MG63 (cell line): ENCODE measurements at regions not wholly inside any gene's neighbourhood (a gene's known extent, or its start where the extent isn't known, plus 50 kb on each side); places are given as distances from the start of the nearest gene placed in this dataset.
A peak's percentile ranks its signal among the peaks of the same experiment; 100 is the strongest.

Experiments used
- DNase-seq: peaks from one replicate; pipeline ENCODE4 v3.0.0-alpha.2; 2020
- H3K27me3 ChIP-seq: fragments of 250-450 bp; sonication (Bioruptor Pico); 2 replicates; pipeline ENCODE4 v1.5.1; 2020; ENCODE audit warnings: mild to moderate bottlenecking, moderate library complexity
- H3K36me3 ChIP-seq: fragments of 250-450 bp; sonication (Bioruptor Pico); 2 replicates; pipeline ENCODE4 v1.5.1; 2020; ENCODE audit warnings: mild to moderate bottlenecking, moderate library complexity
- H3K4me3 ChIP-seq: fragments of 250-450 bp; sonication (Bioruptor Pico); 2 replicates; pipeline ENCODE4 v1.5.1; 2020; ENCODE audit warnings: mild to moderate bottlenecking, moderate library complexity
- H3K9me3 ChIP-seq: fragments of 250-450 bp; sonication (Bioruptor Pico); 2 replicates; pipeline ENCODE4 v1.5.1; 2020; ENCODE audit warnings: mild to moderate bottlenecking, moderate library complexity

DNA sequence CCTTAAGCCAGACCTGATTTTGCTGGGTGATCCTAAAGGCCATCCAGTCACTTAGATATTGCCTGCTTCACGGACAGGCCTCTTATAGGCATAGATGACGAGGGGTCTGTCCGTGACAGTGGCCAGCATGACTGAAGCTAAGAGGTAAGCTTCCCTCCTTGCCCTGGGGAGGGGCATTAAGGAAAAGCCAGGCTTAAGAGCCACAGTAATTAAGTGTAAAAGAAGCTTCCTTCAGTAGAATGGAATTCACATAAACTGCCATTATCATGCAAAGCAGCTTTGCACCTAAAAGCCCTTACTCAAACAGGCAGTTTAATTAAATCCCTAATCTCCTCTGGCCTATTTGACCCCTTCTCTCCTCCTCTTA is 99.4 kb upstream of the PKDCC start:
- no peak for DNase-seq
- Histone ChIP-seq H3K9me3 (no peaks in the 10 kb centered on the region; the same call in 1 of the 2 replicates), H3K4me3 (no peak overlapping the region), H3K36me3 (no peaks in the 10 kb centered on the region), H3K27me3 (no peaks in the 10 kb centered on the region)

DNA sequence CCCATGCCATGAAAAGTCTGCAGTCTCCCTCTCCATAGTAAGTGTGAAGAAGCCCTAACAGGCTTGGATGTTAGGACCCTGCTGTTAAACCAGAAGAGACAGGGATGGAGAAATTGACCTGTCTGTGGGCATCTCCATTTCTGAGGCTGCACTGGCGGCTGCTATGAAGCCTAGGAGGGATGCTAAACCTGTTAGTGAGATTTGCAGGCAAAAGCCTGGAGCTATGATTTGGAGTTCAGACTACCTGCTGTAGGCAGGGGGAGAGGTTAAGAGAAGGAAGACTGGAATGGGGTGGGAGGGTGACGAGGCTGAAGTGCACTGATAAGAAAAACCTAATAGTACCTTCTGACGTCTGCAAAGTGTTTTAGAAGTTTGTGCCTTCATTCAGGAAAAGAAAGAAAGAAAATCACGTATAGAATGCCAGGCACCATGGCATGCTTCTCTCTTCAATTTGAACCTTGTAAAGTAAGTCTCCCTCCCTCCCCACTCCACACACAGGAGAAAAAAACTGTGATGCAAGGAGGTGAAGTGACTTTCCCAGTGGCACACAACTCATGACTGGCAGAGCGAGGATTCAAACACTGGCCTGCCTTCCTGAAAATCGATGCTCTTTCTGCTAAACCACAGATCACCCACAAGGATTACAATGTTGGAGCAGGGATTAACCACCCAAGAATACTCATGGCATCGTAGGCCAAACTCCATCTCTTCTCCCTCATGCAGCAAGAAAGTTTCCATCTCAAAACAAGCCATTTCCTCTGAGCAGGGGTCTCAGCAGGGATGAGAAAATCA is 98.5 kb upstream of the PKDCC start:
- Histone ChIP-seq H3K27me3 (no peaks in the 10 kb centered on the region), H3K4me3 (no peak overlapping the region), H3K36me3 (no peaks in the 10 kb centered on the region), H3K9me3 (no peaks in the 10 kb centered on the region; the same call in 1 of the 2 replicates)
- no peak for DNase-seq

DNA sequence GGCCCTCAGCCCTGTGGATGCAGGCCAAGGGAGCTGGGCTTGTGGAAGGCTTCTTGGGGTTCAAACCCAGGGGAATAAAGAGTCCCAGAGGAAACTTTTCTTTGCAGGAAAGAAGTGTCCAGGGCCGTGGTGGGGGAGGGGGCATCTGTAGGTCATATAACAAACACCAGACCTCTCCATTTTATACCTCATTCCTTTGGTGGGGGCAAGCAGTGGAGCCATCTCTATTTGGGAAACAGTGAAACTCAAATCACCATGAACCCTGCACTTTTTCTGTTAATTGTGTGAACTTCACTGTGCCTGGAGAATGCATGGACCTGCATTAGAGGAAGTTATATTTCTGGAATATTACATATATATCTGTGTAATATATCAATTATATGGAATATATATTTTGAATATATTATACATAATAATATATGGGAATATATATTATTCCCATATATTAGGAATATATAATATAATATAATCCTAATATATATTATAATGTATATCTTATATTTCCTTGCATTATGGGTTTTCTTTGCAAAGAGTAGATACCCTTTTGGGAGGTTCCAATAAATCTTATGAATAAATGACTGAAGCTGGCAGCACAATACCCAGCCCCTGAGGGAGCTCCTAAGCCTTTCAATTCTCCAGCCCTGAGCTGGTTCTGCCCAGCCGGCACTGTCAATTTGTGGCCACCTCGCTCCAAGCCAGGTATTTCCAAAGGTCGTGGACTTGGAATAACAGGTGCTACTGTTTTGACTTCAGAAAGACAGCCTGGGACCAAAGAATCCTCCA is 97.7 kb upstream of the PKDCC start:
- no peaks in the 10 kb centered on the region for H3K36me3 ChIP-seq
- DNase-seq: no peak
- no peaks in the 10 kb centered on the region for H3K27me3 ChIP-seq
- H3K4me3 ChIP-seq: no peak overlapping the region
- no peaks in the 10 kb centered on the region; the same call in 1 of the 2 replicates for H3K9me3 ChIP-seq

DNA sequence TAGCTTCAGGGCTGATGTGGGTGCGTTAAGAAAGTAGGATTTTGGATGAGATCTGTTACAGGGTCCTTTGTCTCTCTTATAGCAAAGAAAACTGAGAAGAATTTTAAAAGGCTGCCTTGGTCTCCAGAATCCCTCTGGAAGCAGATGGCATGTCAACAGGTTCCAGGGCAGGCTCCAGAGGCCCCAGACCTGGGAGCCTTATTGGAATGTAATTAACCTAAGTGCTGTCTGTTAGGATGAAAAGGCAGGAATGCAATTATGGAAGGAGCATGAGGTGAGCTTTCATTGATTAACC is 97.2 kb upstream of the PKDCC start:
- H3K9me3 ChIP-seq: no peaks in the 10 kb centered on the region; the same call in 1 of the 2 replicates
- no peaks in the 10 kb centered on the region for H3K36me3 ChIP-seq
- DNase-seq: no peak

DNA sequence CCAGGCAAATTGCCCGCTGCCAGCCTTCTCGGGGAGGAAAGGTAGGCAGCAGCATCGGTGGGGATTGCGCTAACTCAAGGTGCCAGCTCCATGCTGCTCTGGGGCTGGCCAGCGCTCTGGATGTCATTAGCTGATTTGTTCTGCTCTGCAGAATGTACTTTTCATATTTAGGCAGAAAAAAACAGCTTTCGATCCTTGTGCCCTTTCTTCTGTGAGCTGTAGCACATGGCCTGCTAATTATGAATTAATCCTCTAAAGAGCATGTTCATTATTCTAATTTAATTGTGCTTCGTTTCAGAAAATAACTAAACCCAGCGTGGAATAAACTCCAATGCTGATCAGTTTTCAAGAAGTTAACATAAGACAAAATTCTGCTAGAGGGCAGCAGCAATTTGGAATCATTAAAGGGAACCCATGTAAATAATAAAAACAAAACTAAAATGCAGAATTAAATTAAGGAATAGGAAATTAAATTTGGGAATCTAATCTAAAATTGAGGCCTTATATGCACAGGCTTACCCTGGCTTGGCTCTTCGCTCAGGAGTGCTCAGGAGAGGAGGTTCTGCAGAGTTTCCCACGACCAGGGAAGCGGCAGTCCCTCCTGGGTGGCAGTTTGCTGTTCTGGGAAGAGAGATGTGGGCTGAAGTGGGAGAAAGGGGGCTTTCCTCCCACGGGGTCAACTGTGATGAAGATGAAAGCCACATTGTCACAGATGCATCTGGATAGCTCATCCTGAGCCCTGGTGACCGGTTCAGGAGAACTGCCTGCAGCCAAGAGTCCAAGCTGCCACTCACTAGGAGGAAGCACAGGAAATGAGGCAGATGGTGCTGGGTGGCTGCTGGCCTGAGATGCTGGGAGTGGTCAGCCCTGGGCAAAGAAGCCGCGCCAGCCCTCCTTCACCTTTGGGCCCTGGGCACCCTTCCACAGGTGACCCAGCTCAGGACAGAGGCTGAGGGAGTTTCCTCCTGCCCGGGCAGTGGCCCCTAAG is 93.2 kb upstream of the PKDCC start:
- no peaks in the 10 kb centered on the region for H3K27me3 ChIP-seq
- DNase-seq: no peak
- no peaks in the 10 kb centered on the region for H3K9me3 ChIP-seq
- no peak overlapping the region for H3K4me3 ChIP-seq
- H3K36me3 ChIP-seq: no peaks in the 10 kb centered on the region

More for the DNA sequence above, 97.2 kb upstream of the PKDCC start:
- no peak overlapping the region for H3K4me3 ChIP-seq
- no peaks in the 10 kb centered on the region for H3K27me3 ChIP-seq

DNA sequence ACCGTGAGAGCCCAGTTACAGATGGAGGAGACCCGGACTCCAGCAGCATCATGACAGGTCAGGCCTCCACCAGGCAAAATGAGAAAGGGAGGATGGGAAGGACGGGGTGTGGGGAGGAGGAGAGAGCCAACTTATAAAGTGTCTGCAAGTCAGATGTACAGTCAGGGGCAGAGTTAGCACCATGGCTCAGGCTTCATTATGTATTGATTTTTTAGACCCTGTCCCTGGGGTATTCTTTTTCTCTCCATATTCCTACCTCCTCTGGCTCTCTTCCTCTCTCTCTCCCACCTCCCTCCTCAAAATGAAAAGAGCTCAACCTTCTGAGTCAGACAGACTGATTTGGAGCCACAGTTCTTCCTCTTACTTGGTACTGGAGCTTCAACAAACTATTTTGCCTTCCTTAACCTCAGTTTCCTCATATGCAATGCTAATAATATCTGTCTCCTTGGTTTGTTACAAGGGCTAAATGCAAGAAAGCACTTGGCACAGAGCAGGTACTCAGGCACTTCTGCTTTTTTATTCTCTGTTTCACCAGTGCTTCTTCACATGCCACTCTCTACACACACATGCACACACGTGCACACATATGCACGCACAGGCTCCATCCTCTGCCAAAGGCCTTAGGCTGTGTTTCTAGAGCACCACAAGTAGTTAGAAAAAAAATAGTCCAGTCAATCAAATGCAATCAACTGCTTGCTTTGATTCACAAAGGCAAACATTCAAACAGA is 92.3 kb upstream of the PKDCC start:
- no peak for DNase-seq
- H3K4me3 ChIP-seq: no peak overlapping the region
- no peaks in the 10 kb centered on the region for H3K36me3 ChIP-seq
- no peaks in the 10 kb centered on the region for H3K27me3 ChIP-seq
- H3K9me3 ChIP-seq: no peaks in the 10 kb centered on the region

DNA sequence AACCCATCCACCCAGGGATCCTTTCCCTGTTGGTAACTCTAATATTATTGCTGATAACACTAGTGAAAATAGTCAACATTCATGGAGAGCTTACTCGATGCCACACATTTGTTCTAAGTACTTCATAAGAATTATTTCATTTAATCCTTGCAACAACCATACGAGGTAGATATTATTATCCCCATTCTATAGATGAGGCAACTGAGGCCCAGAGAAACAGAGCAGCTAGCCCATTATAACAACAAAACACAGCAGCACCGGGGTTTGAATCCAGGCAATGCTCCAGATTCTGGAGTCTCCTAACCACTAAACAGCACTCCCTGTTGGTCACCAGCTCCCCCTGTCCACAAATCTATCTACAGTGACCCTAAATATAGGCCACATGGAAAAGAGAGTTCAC is 90.4 kb upstream of the PKDCC start:
- no peak overlapping the region for H3K4me3 ChIP-seq
- DNase-seq: no peak
- no peaks in the 10 kb centered on the region for H3K36me3 ChIP-seq
- no peaks in the 10 kb centered on the region for H3K27me3 ChIP-seq
- H3K9me3 ChIP-seq: no peaks in the 10 kb centered on the region

DNA sequence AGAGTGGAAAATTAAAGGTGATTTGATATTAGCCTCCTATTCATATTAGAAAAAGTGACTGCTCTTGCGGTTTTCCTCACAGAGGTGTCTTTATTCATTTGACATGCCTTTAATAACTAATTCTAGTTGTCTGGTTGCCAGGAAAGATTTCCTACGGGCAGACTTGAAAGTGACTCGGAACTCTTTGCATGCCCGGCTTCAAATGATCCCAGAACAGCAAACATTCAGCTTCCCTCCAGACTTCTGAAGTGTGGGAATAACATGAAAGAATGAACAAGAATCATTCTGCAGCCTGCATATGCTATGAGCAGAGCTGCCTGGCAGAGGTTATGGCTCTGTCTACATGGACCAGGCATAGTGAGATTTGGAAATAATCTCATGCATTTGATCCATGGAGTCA is 89.6 kb upstream of the PKDCC start:
- H3K27me3 ChIP-seq: no peaks in the 10 kb centered on the region
- no peaks in the 10 kb centered on the region for H3K36me3 ChIP-seq
- no peak for DNase-seq
- no peaks in the 10 kb centered on the region for H3K9me3 ChIP-seq
- no peak overlapping the region for H3K4me3 ChIP-seq

DNA sequence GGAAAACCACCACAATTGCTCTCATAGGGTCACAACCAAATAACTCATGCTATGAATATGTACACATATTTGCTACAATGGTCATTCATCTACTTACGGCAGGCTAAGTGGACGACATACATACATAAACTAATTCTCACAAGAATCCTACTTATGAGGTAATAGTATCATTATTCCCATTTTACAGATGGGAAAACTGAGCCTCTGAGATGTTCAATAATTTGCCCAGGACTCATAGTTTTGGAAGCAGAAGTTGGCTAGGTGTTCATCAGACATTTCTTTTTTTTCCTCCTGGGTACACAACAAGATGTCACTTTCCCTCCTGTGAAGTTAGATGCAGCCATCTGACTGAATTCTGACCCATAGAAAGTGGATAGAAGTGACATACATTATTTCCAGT is 89.0 kb upstream of the PKDCC start:
- no peaks in the 10 kb centered on the region for H3K9me3 ChIP-seq
- no peaks in the 10 kb centered on the region for H3K36me3 ChIP-seq
- no peak overlapping the region for H3K4me3 ChIP-seq
- H3K27me3 ChIP-seq: no peaks in the 10 kb centered on the region
- no peak for DNase-seq

DNA sequence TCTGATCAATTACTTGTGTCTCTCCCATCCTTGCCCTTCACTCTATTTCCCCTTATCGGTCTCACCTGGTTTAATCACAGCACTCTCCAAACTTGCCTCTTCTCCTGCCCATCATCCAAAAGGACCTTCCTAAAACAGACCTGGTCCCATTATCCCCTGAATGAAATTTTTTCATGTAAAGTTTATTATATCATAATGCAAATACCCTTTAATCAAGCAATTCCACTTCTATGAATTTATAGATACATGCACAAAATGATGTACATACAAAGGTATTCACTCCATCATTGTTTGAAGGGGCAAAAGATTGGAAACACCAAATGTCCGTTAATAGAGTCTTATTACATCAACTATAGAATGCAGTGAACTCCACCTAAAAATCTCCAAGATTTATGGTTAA is 88.1 kb upstream of the PKDCC start:
- no peak for DNase-seq
- Histone ChIP-seq H3K4me3 (no peak overlapping the region), H3K36me3 (no peaks in the 10 kb centered on the region), H3K9me3 (no peaks in the 10 kb centered on the region), H3K27me3 (no peaks in the 10 kb centered on the region)

DNA sequence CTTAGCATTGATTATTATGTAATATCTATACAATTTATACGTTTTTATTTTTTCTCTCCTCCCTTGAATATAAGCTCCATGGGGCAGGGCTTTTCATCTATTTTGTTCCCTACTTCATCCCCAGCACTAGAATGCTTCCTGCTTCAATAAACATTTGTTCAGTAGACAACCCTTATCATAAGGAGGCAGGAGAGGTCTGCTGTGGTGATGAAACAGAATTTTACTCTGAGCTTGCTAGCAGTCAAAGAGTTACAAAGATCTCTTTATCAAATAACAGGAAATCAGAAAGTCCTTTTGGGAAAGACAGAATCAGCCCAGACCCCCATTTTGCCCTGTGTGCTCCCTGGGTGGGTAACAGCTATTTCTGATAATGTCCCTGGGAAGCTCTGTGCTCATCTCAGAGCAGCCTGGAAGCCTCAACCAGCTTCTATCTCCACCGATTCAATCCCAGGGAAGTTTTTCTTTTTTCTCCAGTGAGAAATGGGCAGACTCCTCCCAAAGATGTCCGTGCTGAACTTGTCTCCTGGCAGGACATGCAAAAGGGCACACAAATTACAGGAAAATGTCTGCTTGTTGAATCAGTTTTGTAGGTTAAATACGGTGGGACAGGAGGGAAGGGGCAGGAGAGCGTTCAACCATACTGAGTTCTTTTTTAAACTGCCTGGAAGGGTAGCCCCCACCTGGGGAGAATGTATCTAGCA is 84.7 kb upstream of the PKDCC start:
- Histone ChIP-seq H3K9me3 (no peaks in the 10 kb centered on the region), H3K36me3 (no peaks in the 10 kb centered on the region), H3K4me3 (no peak overlapping the region), H3K27me3 (no peaks in the 10 kb centered on the region)
- DNase-seq: no peak

DNA sequence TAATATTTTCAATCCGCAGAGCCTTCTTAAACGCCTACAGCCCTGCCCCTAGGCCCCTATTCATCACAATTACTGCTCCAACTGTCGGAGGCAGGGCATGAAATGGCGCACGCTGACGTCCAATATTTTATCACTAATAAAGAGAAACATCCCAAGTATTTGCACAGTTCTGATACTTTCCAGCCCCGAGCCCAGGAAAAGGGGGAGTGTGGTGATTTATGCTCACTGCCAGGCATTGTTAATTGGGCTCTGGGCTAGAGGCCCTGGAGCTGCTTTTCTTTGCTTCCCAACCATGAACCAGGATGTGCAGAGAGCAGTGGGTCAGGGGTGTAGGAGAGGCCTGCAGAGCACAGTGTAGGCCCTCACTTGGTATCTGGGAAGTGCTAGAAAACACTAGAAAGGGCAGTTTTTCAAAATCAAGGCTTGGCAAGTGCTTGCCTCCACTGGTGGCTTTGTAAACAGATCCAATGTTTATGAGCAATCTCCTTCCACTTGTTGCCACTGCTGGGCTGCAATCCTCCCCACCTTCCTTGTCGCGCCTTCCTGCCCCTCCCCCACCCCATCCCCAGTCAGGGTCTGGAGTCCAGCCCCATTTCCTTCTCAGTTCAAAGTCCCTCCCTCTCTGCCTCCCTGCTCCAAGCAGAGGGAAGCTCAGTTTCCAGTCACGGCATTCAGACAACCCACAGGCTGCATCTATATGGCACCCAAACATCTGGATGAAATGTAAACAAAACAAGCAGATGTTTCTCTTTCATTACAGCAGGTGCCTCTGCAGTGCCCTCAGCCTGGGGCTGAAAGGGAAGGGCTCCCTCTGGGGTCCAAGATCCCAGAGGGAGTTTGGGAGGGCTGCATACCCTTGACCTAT is 83.9 kb upstream of the PKDCC start:
- Histone ChIP-seq H3K27me3 (no peaks in the 10 kb centered on the region), H3K36me3 (no peaks in the 10 kb centered on the region), H3K9me3 (no peaks in the 10 kb centered on the region), H3K4me3 (no peak overlapping the region)
- peak; percentile 41 for DNase-seq

DNA sequence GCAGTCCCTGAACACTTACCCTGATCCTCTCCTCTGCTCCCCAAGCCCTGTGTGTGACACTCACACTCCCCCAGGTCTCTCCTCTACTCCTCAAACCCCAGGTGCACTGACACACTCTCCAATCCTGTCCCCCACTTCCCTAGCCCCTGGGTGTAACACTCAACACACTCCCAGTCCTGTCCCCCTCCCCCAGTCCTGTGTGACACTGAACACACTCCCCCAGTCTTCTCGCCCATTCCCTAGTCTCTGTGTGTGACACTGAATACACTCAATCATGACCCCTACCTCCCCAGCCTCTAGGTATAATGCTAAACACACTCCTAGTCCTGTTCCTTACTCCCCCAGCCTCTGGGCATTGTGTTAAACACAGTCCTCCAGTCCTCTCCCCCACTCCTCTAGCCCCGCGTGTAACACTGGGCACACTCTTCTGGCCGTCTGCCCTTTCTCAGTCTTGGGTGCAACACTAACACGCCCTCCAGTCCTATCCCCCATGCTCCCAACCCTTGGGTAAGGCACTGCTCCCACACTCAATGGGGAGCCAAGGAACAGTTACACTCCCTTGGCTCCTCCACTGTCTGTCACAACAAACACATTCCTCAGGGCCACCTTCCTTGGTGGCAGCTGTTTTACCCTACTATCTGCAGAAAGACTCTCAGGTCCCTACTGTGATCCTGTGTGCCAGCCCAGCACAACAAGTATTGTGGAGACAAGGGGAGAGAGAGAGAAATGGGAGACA is 82.5 kb upstream of the PKDCC start:
- DNase-seq: no peak
- H3K27me3 ChIP-seq: no peaks in the 10 kb centered on the region
- no peaks in the 10 kb centered on the region for H3K9me3 ChIP-seq
- no peak overlapping the region for H3K4me3 ChIP-seq
- no peaks in the 10 kb centered on the region for H3K36me3 ChIP-seq

DNA sequence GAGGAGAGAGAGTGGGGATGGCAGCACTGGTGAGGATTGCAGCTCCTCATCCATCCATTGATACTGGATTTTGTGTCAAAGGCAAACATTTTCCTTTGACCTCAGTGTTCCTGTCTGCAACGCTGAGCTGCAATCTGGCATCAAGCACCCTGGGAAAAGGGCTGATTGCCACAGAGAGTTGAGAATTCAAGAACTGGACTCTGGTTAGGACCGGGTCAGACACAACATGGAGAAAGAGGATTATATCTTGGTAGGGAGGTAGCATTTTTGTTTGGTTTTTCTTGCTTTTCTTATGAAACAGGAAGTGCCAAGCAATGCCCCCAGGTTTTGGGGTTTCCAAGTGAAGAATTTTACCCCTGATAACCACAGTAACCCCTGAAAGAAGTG is 81.9 kb upstream of the PKDCC start:
- H3K4me3 ChIP-seq: no peak overlapping the region
- H3K9me3 ChIP-seq: no peaks in the 10 kb centered on the region
- peak; percentile 62 for DNase-seq
- no peaks in the 10 kb centered on the region for H3K36me3 ChIP-seq
- no peaks in the 10 kb centered on the region for H3K27me3 ChIP-seq

DNA sequence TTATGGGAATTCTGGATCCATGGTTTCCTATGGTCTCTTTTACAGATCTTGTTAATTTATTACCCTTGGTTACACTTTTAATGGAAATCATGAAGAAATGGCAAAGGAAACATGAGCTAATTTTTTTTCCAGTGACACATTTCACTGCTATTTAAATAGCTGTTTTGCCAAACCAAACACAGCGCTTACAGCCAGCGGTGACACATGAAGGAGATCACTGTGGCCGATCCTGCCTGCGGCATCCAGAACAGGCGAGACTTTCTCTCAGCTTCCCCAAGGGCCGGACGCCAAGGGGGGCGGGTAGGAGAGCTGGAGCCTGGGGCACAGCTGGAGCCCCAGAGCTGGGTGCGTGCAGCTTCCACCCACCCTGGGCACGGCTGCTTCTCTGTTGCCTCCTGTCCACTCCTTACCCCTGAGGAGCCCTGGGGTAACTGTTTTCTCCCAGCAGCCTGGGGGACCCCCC is 81.4 kb upstream of the PKDCC start:
- no peaks in the 10 kb centered on the region for H3K36me3 ChIP-seq
- no peaks in the 10 kb centered on the region for H3K9me3 ChIP-seq
- H3K4me3 ChIP-seq: no peak overlapping the region
- peak; percentile 99 for DNase-seq
- no peaks in the 10 kb centered on the region for H3K27me3 ChIP-seq
